Myocyte (in vitro differentiated cells): ENCODE measurements at regions not wholly inside any gene's neighbourhood (a gene's known extent, or its start where the extent isn't known, plus 50 kb on each side); places are given as distances from the start of the nearest gene placed in this dataset.
"Not testable (repeated sequence)": the region's sequence is repeated elsewhere in the genome, so short reads cannot be mapped to it uniquely, and the experiment has no call there.

Experiments used
- DNase-seq: peaks from one replicate; pipeline ENCODE4 v3.0.0-alpha.2; 2012; ENCODE audit warnings: low read depth

DNA sequence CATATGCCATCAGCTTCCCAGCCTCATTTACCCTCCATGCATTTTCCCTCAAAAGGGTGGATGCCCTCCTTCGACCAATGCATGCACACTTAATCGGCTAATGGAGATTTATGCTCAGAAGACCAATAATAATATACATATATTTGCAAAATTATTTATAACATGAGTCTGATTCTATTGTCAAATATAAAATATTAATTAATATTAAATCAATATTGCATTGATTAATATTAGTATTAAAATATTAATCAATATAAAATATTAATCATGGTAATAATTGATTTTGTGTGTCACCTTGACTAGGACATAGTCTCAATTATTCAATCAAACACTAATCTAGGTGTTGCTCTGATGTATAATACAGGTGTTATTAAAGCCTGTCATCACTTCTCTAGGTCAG lies 1282.5 kb downstream of the TMEM121 start:
- DNase-seq = no peak

DNA sequence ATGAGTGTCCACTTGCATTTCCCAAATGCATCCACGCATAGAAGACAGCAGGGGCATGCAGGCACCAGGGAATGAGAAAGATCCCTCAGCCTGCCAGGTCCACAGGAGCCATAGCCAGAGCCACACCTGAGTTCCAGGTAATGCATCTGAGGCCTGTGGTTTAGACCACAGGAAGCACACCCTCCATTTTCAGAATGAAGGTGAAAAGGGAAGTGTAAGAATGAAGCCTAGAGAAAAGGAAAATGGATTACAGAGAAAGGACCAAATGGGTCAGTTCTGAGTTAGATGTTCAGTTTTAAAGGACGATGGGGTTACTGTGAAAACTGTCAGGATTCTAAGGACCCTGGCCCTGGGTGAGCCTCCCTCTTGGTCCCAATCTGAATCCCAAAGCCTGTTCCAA lies 1283.2 kb downstream of the TMEM121 start:
- no peak for DNase-seq

GRCh38 chr14:106810168-106810567 lies 1283.8 kb downstream of the TMEM121 start:
- not testable (repeated sequence) for DNase-seq

GRCh38 chr14:106811162-106811561 lies 1284.8 kb downstream of the TMEM121 start:
- DNase-seq = no peak

- DNase-seq = no peak
These were observed 1286.5 kb downstream of the TMEM121 start for GRCh38 chr14:106812788-106813476.

- DNase-seq = no peak
These were observed 1287.1 kb downstream of the TMEM121 start for GRCh38 chr14:106813477-106813823.

GRCh38 chr14:106820119-106820518 lies 1293.7 kb downstream of the TMEM121 start:
- no peak for DNase-seq

- DNase-seq = no peak
These were observed 1294.7 kb downstream of the TMEM121 start for GRCh38 chr14:106821119-106821518.

- DNase-seq = no peak
These were observed 1296.5 kb downstream of the TMEM121 start for GRCh38 chr14:106822905-106823304.

- DNase-seq = no peak
These were observed 1297.2 kb downstream of the TMEM121 start for GRCh38 chr14:106823552-106823951.

DNA sequence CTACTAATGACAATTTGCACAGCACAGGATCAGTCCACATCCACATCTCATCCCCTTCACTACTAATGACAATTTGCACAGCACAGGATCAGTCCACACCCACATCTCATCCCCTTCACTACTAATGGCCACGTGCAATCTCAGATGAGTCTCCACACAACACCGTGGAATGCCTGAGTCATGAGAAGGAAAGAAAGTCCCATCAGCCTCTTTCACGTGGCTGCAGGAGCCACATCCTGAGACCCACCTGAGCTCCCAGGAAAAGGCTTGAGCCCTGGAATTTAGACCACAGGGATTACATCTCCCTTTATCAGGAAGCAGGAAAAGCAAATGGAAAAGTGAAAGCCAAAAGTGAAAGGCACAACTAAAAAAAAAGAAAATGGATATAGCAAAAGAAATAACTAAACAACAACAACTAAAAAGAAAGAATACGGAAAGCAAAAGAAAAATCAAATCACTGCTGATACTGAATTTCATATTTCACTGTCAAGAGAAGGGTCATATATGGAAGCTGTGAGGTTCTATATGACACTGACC lies 1300.5 kb downstream of the TMEM121 start:
- DNase-seq = no peak

DNA sequence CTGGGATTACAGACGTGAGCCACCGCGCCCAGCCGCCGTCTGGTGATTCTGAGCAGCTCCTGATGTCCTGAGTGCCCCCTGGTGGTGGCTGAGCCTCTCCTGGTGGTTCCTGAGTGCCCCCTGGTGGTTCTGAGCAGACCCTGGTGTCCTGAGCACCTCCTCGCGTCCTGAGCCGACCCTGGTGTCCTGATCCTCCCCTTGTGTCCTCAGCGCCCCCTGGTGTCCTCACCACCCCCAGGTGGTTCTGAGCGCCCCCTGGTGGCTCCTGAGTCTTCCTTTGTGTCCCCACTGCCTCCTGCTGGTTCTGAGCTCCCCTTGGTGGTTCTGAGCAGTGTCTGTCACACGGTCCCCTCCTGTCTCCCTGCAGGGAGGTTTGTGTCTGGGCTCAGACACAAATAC lies 1304.9 kb downstream of the TMEM121 start:
- peak; percentile 10 for DNase-seq

GRCh38 chr14:106837870-106838269 lies 1311.5 kb downstream of the TMEM121 start:
- DNase-seq = no peak

DNA sequence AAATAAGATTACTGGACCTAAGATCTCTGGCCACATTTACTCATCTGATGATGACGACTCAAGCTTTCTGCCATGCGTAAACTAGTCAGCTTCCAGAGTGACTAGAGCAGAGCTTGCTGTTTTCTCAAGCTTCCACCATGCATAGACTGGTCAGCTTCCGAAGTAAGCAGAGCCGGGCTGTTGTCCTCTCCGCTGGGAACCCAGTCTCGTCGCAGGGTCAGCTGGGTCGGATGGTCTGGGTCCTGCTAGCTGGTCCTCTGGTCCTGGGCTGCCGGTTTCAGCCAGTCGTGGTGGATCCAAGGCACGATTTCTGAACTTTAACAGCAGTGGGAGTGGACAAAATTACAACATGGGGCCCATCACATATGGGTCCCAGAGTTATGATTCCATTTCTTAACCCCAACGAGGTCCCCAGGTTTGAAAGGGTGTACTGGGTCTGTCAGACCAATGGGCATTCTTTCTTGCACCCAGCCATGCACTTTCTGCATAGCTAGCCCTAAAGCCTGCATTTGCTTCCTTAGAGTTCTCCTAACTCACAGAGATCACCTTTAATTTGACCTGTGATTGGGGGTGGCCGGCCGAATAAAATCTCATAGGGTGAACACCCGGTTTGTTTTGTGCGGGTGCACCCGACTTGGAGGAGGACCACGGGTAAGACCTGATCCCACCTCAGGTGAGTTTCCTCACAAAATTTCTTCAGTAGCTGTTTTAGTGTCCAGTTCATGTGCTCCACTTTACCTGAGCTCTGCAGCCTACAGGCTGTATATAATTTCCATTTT lies 1312.8 kb downstream of the TMEM121 start:
- DNase-seq = no peak

DNA sequence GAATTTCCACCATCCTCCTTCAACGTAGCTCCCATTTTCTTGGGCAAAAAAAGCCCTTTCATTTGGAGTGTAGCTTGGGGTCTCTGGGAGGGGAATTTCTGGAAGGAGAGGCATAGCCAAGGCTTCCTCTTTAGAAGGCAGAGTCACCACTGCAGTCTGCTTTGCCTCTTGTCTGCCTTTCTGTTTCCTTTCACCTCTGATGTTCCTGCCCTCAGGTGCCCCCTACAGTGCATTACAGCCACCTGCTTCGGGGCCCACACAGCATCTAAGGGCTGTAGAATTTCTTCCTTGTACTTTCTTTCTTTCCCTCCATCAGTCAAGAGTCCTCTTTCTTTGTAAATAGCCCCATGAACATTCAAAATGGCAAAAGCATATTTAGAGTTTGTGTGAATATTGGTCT lies 1313.9 kb downstream of the TMEM121 start:
- no peak for DNase-seq

GRCh38 chr14:106840991-106841390 lies 1314.6 kb downstream of the TMEM121 start:
- no peak for DNase-seq

GRCh38 chr14:106841701-106842100 lies 1315.3 kb downstream of the TMEM121 start:
- DNase-seq = peak; percentile 73

DNA sequence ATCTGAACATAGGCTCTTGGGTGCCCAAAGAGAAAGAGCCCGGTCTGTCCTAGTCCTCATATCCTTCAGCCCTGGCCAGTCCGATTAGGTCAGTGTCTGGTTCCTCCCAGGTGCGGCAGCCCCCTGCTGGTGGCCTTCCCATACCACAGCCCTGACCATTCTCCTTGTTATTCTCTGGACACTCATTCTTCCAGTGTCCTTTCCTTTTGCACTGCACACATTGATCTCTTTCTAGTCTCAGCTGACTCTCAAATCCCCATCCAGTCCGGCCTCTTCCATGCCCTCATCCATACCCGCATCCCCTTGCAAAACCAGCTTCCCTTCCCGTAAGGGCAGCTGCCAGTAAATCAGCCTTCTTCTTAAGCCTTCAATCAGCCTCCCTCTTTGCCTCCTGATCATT lies 1316.3 kb downstream of the TMEM121 start:
- DNase-seq = peak; percentile 32

DNA sequence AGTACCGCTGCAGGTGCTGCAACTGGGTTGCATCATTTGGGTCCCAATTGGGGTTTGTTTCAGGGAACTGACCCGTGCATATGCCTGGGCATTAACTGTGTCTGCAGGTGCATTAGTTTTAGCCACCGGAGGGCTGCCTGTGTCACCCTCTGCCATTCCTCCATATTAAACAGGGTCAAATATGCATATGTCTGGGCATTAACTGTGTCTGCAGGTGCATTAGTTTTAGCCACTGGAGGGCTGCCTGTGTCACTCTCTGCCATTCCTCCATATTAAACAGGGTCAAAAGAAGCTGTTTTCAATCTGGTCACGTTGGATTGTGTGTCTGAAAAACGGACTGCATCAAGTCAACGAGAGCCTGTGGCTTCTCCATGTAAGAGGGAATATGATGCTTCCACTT lies 1317.0 kb downstream of the TMEM121 start:
- no peak for DNase-seq

- peak; percentile 79 for DNase-seq
These were observed 1317.6 kb downstream of the TMEM121 start for GRCh38 chr14:106843951-106844483.

DNA sequence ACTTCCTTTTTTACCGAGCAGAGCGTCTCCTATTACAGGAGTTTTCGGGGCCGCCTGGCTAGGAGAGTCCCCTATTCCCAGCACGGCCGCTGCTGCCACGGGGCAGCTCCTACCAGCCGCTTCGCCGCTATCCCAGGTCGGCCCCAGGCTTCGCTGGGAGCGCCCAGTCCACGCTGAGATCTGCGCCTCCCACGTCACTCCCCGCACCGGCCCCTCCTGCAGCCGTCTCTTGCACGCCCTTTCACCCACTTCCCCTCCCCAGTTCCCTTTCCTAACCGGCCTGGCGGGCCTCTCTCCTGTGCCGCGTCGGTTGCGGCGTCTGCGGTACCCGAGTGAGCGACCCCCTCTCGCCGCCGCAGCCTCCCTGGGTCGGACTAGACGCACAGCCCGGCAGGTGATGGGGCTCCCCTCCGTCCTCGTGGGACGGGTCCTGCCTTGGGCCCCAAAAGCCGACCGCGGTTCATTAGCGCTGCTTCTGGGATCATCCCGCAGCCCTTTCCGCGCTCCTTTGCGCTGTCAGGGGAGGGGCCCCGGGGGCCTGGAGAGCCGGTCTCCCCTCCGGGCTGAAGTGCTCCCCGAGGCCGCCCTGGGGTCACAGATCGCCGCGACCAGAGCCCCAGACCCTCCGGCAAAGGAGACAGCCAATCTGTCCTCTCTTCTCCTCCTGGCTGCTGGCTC lies 1318.4 kb downstream of the TMEM121 start:
- DNase-seq = peak; percentile 72
